ENCODE measurements at regions not wholly inside any gene's neighbourhood (a gene's known extent, or its start where the extent isn't known, plus 50 kb on each side); places are given as distances from the start of the nearest gene placed in this dataset.

GRCh38 chr6:137372532-137372931, 121.7 kb downstream of the OLIG3 start:
- 91 to 94% methylated on average over 2 of the region's 2 CpGs for WGBS, 2 donors (ENCODE audit: low coverage in 1 of 2)
- no peak for DNase-seq
- intact Hi-C loops (cut with DNase I; ENCODE audit: low total_unique reads): no loop called here

GRCh38 chr6:137371634-137372016, 122.6 kb downstream of the OLIG3 start:
- no peak for DNase-seq
- intact Hi-C loops (cut with DNase I; ENCODE audit: low total_unique reads) (no loop called here), in situ Hi-C loops (cut with MboI; ENCODE audit: low pct_ligation_motif_present in 1 of 4, low pct_unique_long_range_greater_than_20kb in 1 of 4, low sequenced_read_pairs in 3 of 4) (no loop called here)
- TF ChIP-seq POLR2AphosphoS5 (IDR thresholded peaks at IDR 0.05): no peak
- no peak for TF ChIP-seq CTCF (IDR thresholded peaks at IDR 0.05)
- TF ChIP-seq POLR2A (IDR thresholded peaks at IDR 0.05): no peak
- TF ChIP-seq EP300 (IDR thresholded peaks at IDR 0.05; ENCODE audit: low read depth): no peak
- Histone ChIP-seq H3K9me3 (no peaks in the 10 kb centered on the region), H3K27ac (no peak overlapping the region), H3K4me1 (no peaks in the 10 kb centered on the region), H3K4me3 (no peak overlapping the region), H3K36me3 (no peaks in the 10 kb centered on the region), H3K27me3 (no peaks in the 10 kb centered on the region)
- WGBS, 2 donors (ENCODE audit: low coverage in 1 of 2): 79 to 85% methylated on average over 4 of the region's 4 CpGs

More at GRCh38 chr6:137372532-137372931, 121.7 kb downstream of the OLIG3 start:
- Histone ChIP-seq H3K4me1 (no peaks in the 10 kb centered on the region), H3K36me3 (no peaks in the 10 kb centered on the region), H3K9me3 (no peaks in the 10 kb centered on the region), H3K27me3 (no peaks in the 10 kb centered on the region), H3K4me3 (no peak overlapping the region), H3K27ac (no peak overlapping the region)
- TF ChIP-seq EP300 (IDR thresholded peaks at IDR 0.05; ENCODE audit: low read depth): no peak
- TF ChIP-seq POLR2AphosphoS5 (IDR thresholded peaks at IDR 0.05): no peak
- no peak for TF ChIP-seq CTCF (IDR thresholded peaks at IDR 0.05)
- TF ChIP-seq POLR2A (IDR thresholded peaks at IDR 0.05): no peak
- in situ Hi-C loops (cut with MboI; ENCODE audit: low pct_ligation_motif_present in 1 of 4, low pct_unique_long_range_greater_than_20kb in 1 of 4, low sequenced_read_pairs in 3 of 4): no loop called here

GRCh38 chr6:137370871-137371633, 123.1 kb downstream of the OLIG3 start:
- DNase-seq: no peak
- intact Hi-C loops (cut with DNase I; ENCODE audit: low total_unique reads): no loop called here
- Histone ChIP-seq H3K27me3 (no peaks in the 10 kb centered on the region), H3K36me3 (no peaks in the 10 kb centered on the region), H3K4me3 (no peak overlapping the region), H3K9me3 (no peaks in the 10 kb centered on the region), H3K27ac (no peak overlapping the region), H3K4me1 (no peaks in the 10 kb centered on the region)
- in situ Hi-C loops (cut with MboI; ENCODE audit: low pct_ligation_motif_present in 1 of 4, low pct_unique_long_range_greater_than_20kb in 1 of 4, low sequenced_read_pairs in 3 of 4): no loop called here
- no peak for TF ChIP-seq POLR2A (IDR thresholded peaks at IDR 0.05)
- TF ChIP-seq CTCF (IDR thresholded peaks at IDR 0.05): no peak
- no peak for TF ChIP-seq POLR2AphosphoS5 (IDR thresholded peaks at IDR 0.05)
- TF ChIP-seq EP300 (IDR thresholded peaks at IDR 0.05; ENCODE audit: low read depth): no peak
- WGBS, 2 donors (ENCODE audit: low coverage in 1 of 2): 75 to 92% methylated on average over 2 of the region's 2 CpGs

- TF ChIP-seq POLR2A (IDR thresholded peaks at IDR 0.05) (no peak), POLR2AphosphoS5 (IDR thresholded peaks at IDR 0.05) (no peak), CTCF (IDR thresholded peaks at IDR 0.05) (no peak), EP300 (IDR thresholded peaks at IDR 0.05; ENCODE audit: low read depth) (no peak)
- Histone ChIP-seq H3K4me1 (no peaks in the 10 kb centered on the region), H3K27me3 (no peaks in the 10 kb centered on the region), H3K27ac (no peak overlapping the region), H3K4me3 (no peak overlapping the region), H3K36me3 (no peaks in the 10 kb centered on the region), H3K9me3 (no peaks in the 10 kb centered on the region)
- intact Hi-C loops (cut with DNase I; ENCODE audit: low total_unique reads) (no loop called here), in situ Hi-C loops (cut with MboI; ENCODE audit: low pct_ligation_motif_present in 1 of 4, low pct_unique_long_range_greater_than_20kb in 1 of 4, low sequenced_read_pairs in 3 of 4) (no loop called here)
- DNase-seq: no peak
- WGBS, 2 donors (ENCODE audit: low coverage in 1 of 2): 40 to 64% methylated on average over 1 of the region's 1 CpG
Measured at GRCh38 chr6:137369136-137369535, 125.1 kb downstream of the OLIG3 start.
